Mucosa of descending colon (tissue), 3 donors: ENCODE measurements at regions not wholly inside any gene's neighbourhood (a gene's known extent, or its start where the extent isn't known, plus 50 kb on each side); places are given as distances from the start of the nearest gene placed in this dataset.

Source experiments
- ATAC-seq: fragments of 200-7000 bp; cut with Tn5 transposase; one replicate; pipeline ENCODE4 v1.9.1; 2020; ENCODE audit warnings: mild to moderate bottlenecking, moderate library complexity
- DNase-seq, 3 donors: peaks; one replicate each; pipeline ENCODE4 v3.0.0-alpha.2; 2020
- H3K36me3 ChIP-seq: fragments of 200-600 bp; one replicate; pipeline ENCODE4 v1.8.0; 2021; ENCODE audit warnings: low read depth, mild to moderate bottlenecking
- H3K4me1 ChIP-seq: fragments of 200-600 bp; one replicate; pipeline ENCODE4 v1.8.0; 2021; ENCODE audit warnings: low read depth, mild to moderate bottlenecking
- H3K4me3 ChIP-seq: fragments of 200-600 bp; one replicate; pipeline ENCODE4 v1.8.0; 2021; ENCODE audit warnings: mild to moderate bottlenecking
- H3K9me3 ChIP-seq: fragments of 200-600 bp; one replicate; pipeline ENCODE4 v1.8.0; 2021; ENCODE audit warnings: mild to moderate bottlenecking
- intact Hi-C, 2 donors: fragments of 100-400 bp; cut with DNase I in 1 of 2; cut with micrococcal nuclease in 1 of 2; formaldehyde crosslinking; loops; one replicate each; pipeline versions ENCODE4 v1.11.0 to v1.11.1; 2022; cut with DNase I, micrococcal nuclease
- TF ChIP-seq, protein P1 (sequence below): fragments of 200-600 bp; IDR thresholded peaks from one replicate; pipeline ENCODE4 v1.8.0; 2022; ENCODE audit warnings: antibody characterized with exemption, mild to moderate bottlenecking
- donor health status: DM: no; HTN: no; CAD: no; lungs with moderate emphysema.
- donor health status: DM: no; HTN: no; CAD: no.
- donor health status: DM: no; HTN: yes; CAD: no.

- ATAC-seq = no peak
- TF ChIP-seq, protein P1, sequence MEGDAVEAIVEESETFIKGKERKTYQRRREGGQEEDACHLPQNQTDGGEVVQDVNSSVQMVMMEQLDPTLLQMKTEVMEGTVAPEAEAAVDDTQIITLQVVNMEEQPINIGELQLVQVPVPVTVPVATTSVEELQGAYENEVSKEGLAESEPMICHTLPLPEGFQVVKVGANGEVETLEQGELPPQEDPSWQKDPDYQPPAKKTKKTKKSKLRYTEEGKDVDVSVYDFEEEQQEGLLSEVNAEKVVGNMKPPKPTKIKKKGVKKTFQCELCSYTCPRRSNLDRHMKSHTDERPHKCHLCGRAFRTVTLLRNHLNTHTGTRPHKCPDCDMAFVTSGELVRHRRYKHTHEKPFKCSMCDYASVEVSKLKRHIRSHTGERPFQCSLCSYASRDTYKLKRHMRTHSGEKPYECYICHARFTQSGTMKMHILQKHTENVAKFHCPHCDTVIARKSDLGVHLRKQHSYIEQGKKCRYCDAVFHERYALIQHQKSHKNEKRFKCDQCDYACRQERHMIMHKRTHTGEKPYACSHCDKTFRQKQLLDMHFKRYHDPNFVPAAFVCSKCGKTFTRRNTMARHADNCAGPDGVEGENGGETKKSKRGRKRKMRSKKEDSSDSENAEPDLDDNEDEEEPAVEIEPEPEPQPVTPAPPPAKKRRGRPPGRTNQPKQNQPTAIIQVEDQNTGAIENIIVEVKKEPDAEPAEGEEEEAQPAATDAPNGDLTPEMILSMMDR = no peak
- Histone ChIP-seq H3K4me1 (no peaks in the 10 kb centered on the region), H3K4me3 (no peak overlapping the region), H3K9me3 (no peaks in the 10 kb centered on the region), H3K36me3 (no peaks in the 10 kb centered on the region)
- intact Hi-C loops = no loop called here
- DNase-seq = no peak
Observed at GRCh38 chr7:47204709-47205108, 377.2 kb downstream of the TNS3 start.

GRCh38 chr7:47202146-47202783 is 379.6 kb downstream of the TNS3 start:
- Histone ChIP-seq H3K4me3 (no peak overlapping the region), H3K9me3 (no peaks in the 10 kb centered on the region), H3K36me3 (no peaks in the 10 kb centered on the region), H3K4me1 (no peaks in the 10 kb centered on the region)
- DNase-seq (no peak), ATAC-seq (no peak)
- TF ChIP-seq, protein P1 = no peak
- intact Hi-C loops = no loop called here

DNA sequence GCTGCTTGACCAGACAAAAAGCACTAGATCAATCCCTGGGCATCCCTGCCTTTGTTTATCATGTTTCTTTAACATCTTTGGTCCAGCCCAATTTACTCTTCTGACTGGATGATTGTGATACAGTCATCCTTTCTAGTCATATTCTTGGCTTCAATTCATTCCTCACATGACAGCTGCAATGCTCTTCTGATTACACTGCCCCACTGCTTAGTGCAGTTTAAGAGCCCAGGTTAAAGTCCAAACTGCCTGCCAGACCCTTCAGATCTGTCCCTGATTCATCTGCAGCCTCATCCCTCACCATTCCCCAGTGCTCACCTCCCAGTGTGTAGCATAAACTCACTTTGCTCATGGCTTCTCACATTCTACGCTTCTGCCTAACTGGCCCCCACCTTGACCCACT is 383.8 kb downstream of the TNS3 start:
- Histone ChIP-seq H3K4me3 (no peak overlapping the region), H3K9me3 (no peaks in the 10 kb centered on the region), H3K36me3 (no peaks in the 10 kb centered on the region), H3K4me1 (no peaks in the 10 kb centered on the region)
- no peak for ATAC-seq
- intact Hi-C loops = no loop called here
- DNase-seq = no peak
- TF ChIP-seq, protein P1 = no peak

DNA sequence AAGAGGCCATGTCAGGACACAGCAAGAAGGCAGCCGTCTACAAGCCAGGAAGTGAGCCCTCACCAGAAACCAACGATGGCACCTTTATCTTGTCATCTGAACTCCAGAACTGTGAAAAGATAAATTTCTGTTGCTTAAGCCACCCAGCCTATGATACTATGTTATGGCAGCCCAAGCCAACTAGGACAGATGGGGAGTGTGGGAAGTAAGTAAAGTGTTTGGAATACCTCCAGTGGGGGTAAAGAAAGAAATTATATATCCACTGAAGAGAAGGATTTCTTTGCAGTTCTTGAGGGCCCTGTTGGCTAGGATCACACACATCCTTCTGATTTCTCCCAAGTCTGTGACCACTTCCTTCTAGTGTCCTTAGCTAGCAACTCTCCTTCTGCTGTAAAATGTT is 384.4 kb downstream of the TNS3 start:
- intact Hi-C loops = no loop called here
- DNase-seq (no peak), ATAC-seq (no peak)
- Histone ChIP-seq H3K4me1 (peaks cover 4% of the 10 kb centered on the region), H3K4me3 (no peak overlapping the region), H3K36me3 (no peaks in the 10 kb centered on the region), H3K9me3 (no peaks in the 10 kb centered on the region)
- TF ChIP-seq, protein P1 = no peak

DNA sequence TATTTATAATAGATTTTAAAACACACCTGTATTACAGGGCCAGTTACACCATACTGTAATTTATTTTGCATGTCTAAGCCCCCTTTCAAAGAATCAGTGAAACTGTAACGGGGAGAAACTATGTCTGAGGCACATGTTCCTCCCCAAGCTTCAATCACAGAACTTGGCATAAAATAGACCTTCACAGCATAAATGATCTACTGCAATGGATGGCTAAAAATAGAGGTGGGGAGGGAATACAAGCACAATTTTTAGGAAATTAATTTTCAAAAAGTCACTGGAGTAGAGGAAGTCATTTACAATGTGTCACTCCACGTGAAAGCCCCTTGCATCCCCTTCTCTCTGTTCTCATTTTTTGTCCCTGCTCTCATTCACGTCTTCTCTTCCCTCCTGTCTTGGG is 385.2 kb downstream of the TNS3 start:
- no peak overlapping the region for H3K4me3 ChIP-seq
- no peaks in the 10 kb centered on the region for H3K36me3 ChIP-seq
- no peaks in the 10 kb centered on the region for H3K9me3 ChIP-seq
- TF ChIP-seq, protein P1 = no peak
- no peak for ATAC-seq
- DNase-seq = no peak
- peaks cover 8% of the 10 kb centered on the region for H3K4me1 ChIP-seq
- intact Hi-C loops = no loop called here

DNA sequence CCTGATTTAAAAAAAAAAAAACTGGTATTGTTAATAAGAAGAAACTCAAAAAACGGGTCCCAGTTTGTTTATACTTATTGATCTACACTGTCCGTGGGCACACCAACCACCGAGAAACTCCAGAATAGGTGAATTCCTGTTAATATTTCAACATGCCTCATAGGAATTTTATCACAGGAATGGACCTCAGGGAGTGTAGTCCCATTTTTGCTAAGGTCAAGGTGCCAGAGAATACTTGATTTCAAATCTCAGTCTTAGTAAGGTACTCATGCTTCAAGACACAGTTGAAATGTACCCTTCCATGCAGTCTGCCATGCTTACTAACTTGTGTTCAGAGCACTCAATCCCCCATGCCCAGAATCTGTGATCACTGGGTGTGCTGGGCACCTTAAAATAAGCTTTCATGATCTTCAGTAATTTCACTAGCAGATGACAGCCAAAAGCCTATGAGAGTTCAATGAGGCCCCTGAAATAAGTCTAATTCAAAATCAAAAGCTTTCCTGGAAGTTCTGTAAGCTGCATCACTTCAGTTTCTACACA is 385.7 kb downstream of the TNS3 start:
- Histone ChIP-seq H3K4me1 (peaks cover 13% of the 10 kb centered on the region), H3K9me3 (no peaks in the 10 kb centered on the region), H3K4me3 (no peak overlapping the region), H3K36me3 (no peaks in the 10 kb centered on the region)
- intact Hi-C loops = no loop called here
- DNase-seq = no peak
- ATAC-seq = no peak
- TF ChIP-seq, protein P1 = no peak
